Fibroblast of lung (primary cell): ENCODE measurements at regions not wholly inside any gene's neighbourhood (a gene's known extent, or its start where the extent isn't known, plus 50 kb on each side); places are given as distances from the start of the nearest gene placed in this dataset.
"Not testable (repeated sequence)": the region's sequence is repeated elsewhere in the genome, so short reads cannot be mapped to it uniquely, and the experiment has no call there.

Experiments
- DNase-seq, 2 donors: peaks; one replicate each; pipeline versions ENCODE4 v3.0.0 to v3.0.0-alpha.2; 2010; ENCODE audit warnings: low read depth in 2 of 2
- H2AFZ ChIP-seq: 2 replicates; pipeline ENCODE4 v1.5.1; 2012; ENCODE audit warnings: low read length, control low read depth, inconsistent platforms
- H3K27ac ChIP-seq: 2 replicates; pipeline ENCODE4 v1.5.1; 2011; ENCODE audit warnings: low read length, control low read depth; ENCODE audit not compliant: insufficient read depth
- H3K27me3 ChIP-seq: 2 replicates; pipeline ENCODE4 v1.5.1; 2011; ENCODE audit warnings: mild to moderate bottlenecking, low read length; ENCODE audit not compliant: control insufficient read depth, insufficient read depth
- H3K36me3 ChIP-seq: 2 replicates; pipeline ENCODE4 v1.5.1; 2011; ENCODE audit warnings: low read length; ENCODE audit not compliant: control insufficient read depth, insufficient read depth
- H3K4me1 ChIP-seq: 2 replicates; pipeline ENCODE4 v1.5.1; 2011; ENCODE audit warnings: low read length; ENCODE audit not compliant: control insufficient read depth, insufficient read depth; ENCODE audit errors: extremely low read depth
- H3K4me2 ChIP-seq: 2 replicates; pipeline ENCODE4 v1.5.1; 2011; ENCODE audit warnings: low read length, control low read depth; ENCODE audit not compliant: insufficient read depth; ENCODE audit errors: extremely low read depth
- H3K4me3 ChIP-seq, 4 experiments: fragments of 200-600 bp in 1 of 4; sonication (generic) in 1 of 4; replicated peaks in 1 of 4; 2 replicates each; pipeline ENCODE4 v1.5.1; 2011 to 2016; ENCODE audit warnings: low read length in 4 of 4, low read depth in 3 of 4, mild to moderate bottlenecking in 3 of 4, control low read depth in 2 of 4, inconsistent platforms in 1 of 4, mixed read lengths in 1 of 4; ENCODE audit not compliant: insufficient read depth in 1 of 4; ENCODE audit errors: control extremely low read depth in 1 of 4
- H3K79me2 ChIP-seq: 2 replicates; pipeline ENCODE4 v1.5.1; 2012; ENCODE audit warnings: mild to moderate bottlenecking, low read length, inconsistent platforms; ENCODE audit not compliant: control insufficient read depth, insufficient read depth
- H3K9ac ChIP-seq: 2 replicates; pipeline ENCODE4 v1.5.1; 2011; ENCODE audit warnings: mild to moderate bottlenecking, low read length, control low read depth; ENCODE audit not compliant: insufficient read depth
- H3K9me3 ChIP-seq: 2 replicates; pipeline ENCODE4 v1.5.1; 2012; ENCODE audit warnings: low read depth, low read length; ENCODE audit not compliant: control insufficient read depth, insufficient read depth
- H4K20me1 ChIP-seq: 2 replicates; pipeline ENCODE4 v1.5.1; 2011; ENCODE audit warnings: low read length; ENCODE audit not compliant: control insufficient read depth, insufficient read depth; ENCODE audit errors: extremely low read depth
- EZH2 ChIP-seq: IDR thresholded peaks from 2 replicates; pipeline ENCODE4 v1.5.1; 2012; ENCODE audit warnings: low read length, control low read depth, mild to moderate bottlenecking; ENCODE audit errors: missing control alignments
- TF ChIP-seq, protein P1 (sequence below), 2 donors: IDR thresholded peaks in 1 of 2; conservative IDR thresholded peaks in 1 of 2; 1 replicate in 1 of 2; 2 replicates in 1 of 2; pipeline ENCODE4 v1.5.1; 2011 to 2012; ENCODE audit warnings: low read length in 2 of 2, control low read depth in 1 of 2, inconsistent platforms in 1 of 2, low read depth in 1 of 2, mild to moderate bottlenecking in 1 of 2

DNA sequence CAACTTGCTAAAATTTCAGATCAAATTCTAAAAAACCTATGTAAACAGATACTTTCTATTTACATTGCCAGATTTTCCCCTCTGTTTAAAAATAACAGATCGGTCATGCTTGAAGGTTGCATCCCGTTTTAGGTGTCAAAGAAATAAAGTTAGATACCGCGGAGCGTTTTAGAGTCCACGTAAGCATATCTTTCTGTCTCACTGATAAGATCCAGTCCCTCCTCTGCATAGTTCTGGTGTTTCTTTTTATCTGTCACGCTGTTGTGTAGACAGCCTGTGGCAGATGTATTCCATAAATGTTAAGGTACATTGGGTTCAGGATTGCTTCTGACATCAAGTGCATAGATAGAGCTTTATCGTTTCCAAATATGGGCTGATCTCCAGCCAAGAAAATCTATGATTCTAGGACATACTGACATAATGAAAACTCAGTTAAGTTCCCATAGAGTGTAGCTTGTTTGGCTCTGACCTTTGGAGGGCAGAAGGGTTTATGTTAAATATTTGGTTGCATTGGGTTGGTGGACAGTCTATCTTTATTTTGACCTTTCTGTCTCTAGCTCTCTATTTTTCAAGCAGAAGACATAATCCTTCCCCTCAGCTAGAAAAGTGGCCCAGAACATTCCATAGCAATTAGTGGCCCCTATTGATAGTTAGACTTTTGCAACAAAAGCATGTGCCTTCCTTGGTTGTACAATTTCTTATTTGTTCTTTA is 109.2 kb downstream of the GPR85 start:
- not testable (repeated sequence) for H4K20me1 ChIP-seq, H3K9ac ChIP-seq, H3K4me1 ChIP-seq, H3K36me3 ChIP-seq, H3K4me2 ChIP-seq, H3K4me3 ChIP-seq, H3K27ac ChIP-seq, H3K9me3 ChIP-seq, H3K27me3 ChIP-seq, H3K79me2 ChIP-seq, H2AFZ ChIP-seq
- DNase-seq: peak in 1 of 2 donors; percentile 14

DNA sequence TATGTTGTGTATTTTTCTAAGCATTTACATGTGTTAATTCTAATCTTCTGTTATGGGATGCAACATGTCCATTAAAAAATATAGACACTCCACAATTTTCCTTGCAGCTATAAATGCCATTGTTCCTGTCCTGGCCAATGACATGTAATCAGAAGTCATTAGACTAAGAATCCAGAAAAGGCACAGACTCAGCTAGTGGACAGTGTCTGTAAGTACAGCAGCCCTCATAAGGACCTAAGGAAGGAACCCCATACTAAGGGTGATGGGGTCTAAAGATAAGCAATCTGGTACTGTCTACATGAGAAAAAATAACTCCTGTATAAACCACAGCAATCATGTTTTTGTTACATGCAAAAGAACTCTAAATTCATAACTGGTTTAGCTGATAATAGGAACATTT is 115.9 kb downstream of the GPR85 start:
- Histone ChIP-seq H3K36me3 (no peaks in the 10 kb centered on the region), H2AFZ (no peak overlapping the region), H3K4me1 (no peaks in the 10 kb centered on the region), H3K79me2 (no peaks in the 10 kb centered on the region), H3K4me2 (no peak overlapping the region), H3K9ac (no peak overlapping the region), H3K4me3 (no peak overlapping the region), H3K27me3 (no peaks in the 10 kb centered on the region), H4K20me1 (no peaks in the 10 kb centered on the region), H3K9me3 (no peaks in the 10 kb centered on the region), H3K27ac (no peak overlapping the region)
- no peak for TF ChIP-seq EZH2
- TF ChIP-seq, protein P1, sequence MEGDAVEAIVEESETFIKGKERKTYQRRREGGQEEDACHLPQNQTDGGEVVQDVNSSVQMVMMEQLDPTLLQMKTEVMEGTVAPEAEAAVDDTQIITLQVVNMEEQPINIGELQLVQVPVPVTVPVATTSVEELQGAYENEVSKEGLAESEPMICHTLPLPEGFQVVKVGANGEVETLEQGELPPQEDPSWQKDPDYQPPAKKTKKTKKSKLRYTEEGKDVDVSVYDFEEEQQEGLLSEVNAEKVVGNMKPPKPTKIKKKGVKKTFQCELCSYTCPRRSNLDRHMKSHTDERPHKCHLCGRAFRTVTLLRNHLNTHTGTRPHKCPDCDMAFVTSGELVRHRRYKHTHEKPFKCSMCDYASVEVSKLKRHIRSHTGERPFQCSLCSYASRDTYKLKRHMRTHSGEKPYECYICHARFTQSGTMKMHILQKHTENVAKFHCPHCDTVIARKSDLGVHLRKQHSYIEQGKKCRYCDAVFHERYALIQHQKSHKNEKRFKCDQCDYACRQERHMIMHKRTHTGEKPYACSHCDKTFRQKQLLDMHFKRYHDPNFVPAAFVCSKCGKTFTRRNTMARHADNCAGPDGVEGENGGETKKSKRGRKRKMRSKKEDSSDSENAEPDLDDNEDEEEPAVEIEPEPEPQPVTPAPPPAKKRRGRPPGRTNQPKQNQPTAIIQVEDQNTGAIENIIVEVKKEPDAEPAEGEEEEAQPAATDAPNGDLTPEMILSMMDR (conservative IDR thresholded peaks at IDR 0.05 in 1 of 2, IDR thresholded peaks at IDR 0.05 in 1 of 2; ENCODE audit: low read depth in 1 of 2, low read length in 2 of 2): peak in 1 of 2 donors; percentile 17
- no peak for DNase-seq

DNA sequence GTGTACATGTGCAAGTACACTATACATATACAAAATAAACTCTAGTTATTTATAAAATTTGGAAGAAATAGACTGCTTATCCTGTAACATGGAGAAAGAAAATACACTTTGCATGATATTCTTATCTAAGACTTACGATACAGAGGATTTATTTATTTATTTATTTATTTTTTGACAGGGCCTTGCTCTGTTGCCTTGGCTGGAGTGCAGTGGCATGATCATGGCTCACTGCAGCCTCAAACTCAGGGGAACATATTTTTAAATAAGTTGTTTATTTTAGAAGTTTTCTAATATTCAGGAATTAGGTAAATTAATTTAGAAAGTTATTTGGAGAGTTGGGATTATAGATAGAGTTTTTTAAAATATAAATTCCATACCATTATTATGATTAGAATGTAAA is 116.7 kb downstream of the GPR85 start:
- TF ChIP-seq, protein P1 (conservative IDR thresholded peaks at IDR 0.05 in 1 of 2, IDR thresholded peaks at IDR 0.05 in 1 of 2; ENCODE audit: low read depth in 1 of 2, low read length in 2 of 2): no peak

More for the DNA sequence above, 116.7 kb downstream of the GPR85 start:
- Histone ChIP-seq H3K4me2 (no peak overlapping the region), H3K9ac (no peak overlapping the region), H2AFZ (no peak overlapping the region), H3K79me2 (no peaks in the 10 kb centered on the region), H3K27me3 (no peaks in the 10 kb centered on the region), H3K9me3 (no peaks in the 10 kb centered on the region), H3K27ac (no peak overlapping the region), H3K36me3 (no peaks in the 10 kb centered on the region), H3K4me1 (no peaks in the 10 kb centered on the region), H4K20me1 (no peaks in the 10 kb centered on the region), H3K4me3 (no peak overlapping the region)
- no peak for DNase-seq
